ENCODE measurements at regions not wholly inside any gene's neighbourhood (a gene's known extent, or its start where the extent isn't known, plus 50 kb on each side); places are given as distances from the start of the nearest gene placed in this dataset.

DNA sequence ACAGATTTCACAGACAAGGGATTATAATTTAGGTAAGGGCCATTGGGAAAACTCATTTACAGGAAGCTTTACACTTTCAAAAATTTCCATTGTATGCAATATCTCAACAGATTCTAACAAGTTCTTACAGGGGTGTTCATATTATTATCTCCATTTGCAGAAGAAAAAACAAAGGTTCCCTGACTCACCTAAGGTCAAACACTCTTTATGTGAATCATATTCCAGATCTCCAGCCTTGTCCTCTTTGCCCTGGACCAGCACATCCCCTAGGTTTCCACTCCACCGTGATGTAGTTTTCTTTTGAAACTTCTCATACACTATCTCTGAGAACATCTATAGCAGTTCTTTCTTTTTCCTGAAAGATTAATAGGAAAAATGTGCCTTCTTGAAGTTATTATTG is 96.4 kb upstream of the HS3ST1 start:
- H3K4me3 ChIP-seq (ENCODE audit: insufficient read depth, low read depth, low read length) = no peak overlapping the region
- no peaks in the 10 kb centered on the region for H3K9me3 ChIP-seq (ENCODE audit: control insufficient read depth, insufficient read depth, low read length)
- no CpG with 5 or more reads among the region's 1 CpG for WGBS, 2 experiments (ENCODE audit: extremely low coverage in 2 of 2, insufficient read length in 1 of 2)
- no peak overlapping the region for H3K18ac ChIP-seq (ENCODE audit: low read depth, low read length)
- no TSS peak for BruUV-seq (replicated peaks)
- H2BK15ac ChIP-seq (ENCODE audit: low read depth, low read length) = no peak overlapping the region
- H3K9me1 ChIP-seq (ENCODE audit: insufficient read depth, low read length) = no peaks in the 10 kb centered on the region; the same call in 1 of the 2 replicates
- no peak overlapping the region for H3K4ac ChIP-seq (ENCODE audit: low read depth, low read length)
- H2BK120ac ChIP-seq (ENCODE audit: low read depth, low read length) = no peak overlapping the region
- TF ChIP-seq BHLHE40 (IDR thresholded peaks at IDR 0.05; ENCODE audit: low read depth, low read length) (no peak), RFX5 (IDR thresholded peaks at IDR 0.05; ENCODE audit: low read depth, low read length) (no peak), RCOR1 (IDR thresholded peaks at IDR 0.05; ENCODE audit: insufficient replicate concordance, low read length) (no peak)
- ChIA-PET CTCF (no interaction called here), POLR2A (ENCODE audit: unreplicated experiment) (no interaction called here)
- intact Hi-C loops (cut with micrococcal nuclease) (no loop called here), dilution Hi-C loops (cut with HindIII; ENCODE audit: low sequenced_read_pairs, unreplicated experiment) (no loop called here), in situ Hi-C loops (cut with MboI; ENCODE audit: low sequenced_read_pairs) (no loop called here)
- H2AFZ ChIP-seq (replicated peaks; ENCODE audit: low read length, poor library complexity) = no peak overlapping the region
- no peak overlapping the region for H2BK20ac ChIP-seq (ENCODE audit: low read depth, low read length)
- no peak overlapping the region for H3K23ac ChIP-seq (ENCODE audit: low read depth, low read length)
- no peak for ATAC-seq (ENCODE audit: low read depth)
- H2BK5ac ChIP-seq (ENCODE audit: low read depth, low read length, poor library complexity, severe bottlenecking) = no peak overlapping the region
- peak; percentile 10 for DNase-seq
- H4K8ac ChIP-seq (ENCODE audit: low read depth in 2 of 2, low read length in 2 of 2) = no peak overlapping the region
- H4K91ac ChIP-seq (ENCODE audit: insufficient read depth, low read depth, low read length) = no peak overlapping the region
- no peak overlapping the region for H2AK5ac ChIP-seq (ENCODE audit: low read depth, low read length)
- H3K14ac ChIP-seq (replicated peaks; ENCODE audit: low read depth, low read length) = no peak overlapping the region
- H3K9ac ChIP-seq (ENCODE audit: low read depth, low read length) = no peak overlapping the region
- H3K4me1 ChIP-seq (ENCODE audit: control insufficient read depth, insufficient read depth, low read length) = 0 out of 2 replicates have a peak, but pooled peaks cover 2% of the 10 kb centered on the region
- H3K4me2 ChIP-seq (ENCODE audit: low read depth, low read length) = no peak overlapping the region
- H3K27me3 ChIP-seq (ENCODE audit: control insufficient read depth, insufficient read depth, low read length) = no peaks in the 10 kb centered on the region
- no peaks in the 10 kb centered on the region for H4K20me1 ChIP-seq (ENCODE audit: insufficient read depth, low read length)
- no peak overlapping the region for H3K27ac ChIP-seq (ENCODE audit: insufficient read depth, low read length)
- H3K36me3 ChIP-seq (ENCODE audit: control insufficient read depth, insufficient read depth, low read length) = no peaks in the 10 kb centered on the region
- no peak overlapping the region for H3K56ac ChIP-seq (ENCODE audit: extremely low read depth, insufficient read depth, low read length)
- H4K5ac ChIP-seq (ENCODE audit: low read depth, low read length) = no peak overlapping the region
- H2AK9ac ChIP-seq (replicated peaks; ENCODE audit: low read depth, low read length, poor library complexity) = no peak overlapping the region
- H3K79me1 ChIP-seq (ENCODE audit: low read depth in 1 of 2, low read length in 2 of 2) = no peaks in the 10 kb centered on the region
